ENCODE measurements at regions not wholly inside any gene's neighbourhood (a gene's known extent, or its start where the extent isn't known, plus 50 kb on each side); places are given as distances from the start of the nearest gene placed in this dataset.
"Not testable (repeated sequence)": the region's sequence is repeated elsewhere in the genome, so short reads cannot be mapped to it uniquely, and the experiment has no call there.

DNA sequence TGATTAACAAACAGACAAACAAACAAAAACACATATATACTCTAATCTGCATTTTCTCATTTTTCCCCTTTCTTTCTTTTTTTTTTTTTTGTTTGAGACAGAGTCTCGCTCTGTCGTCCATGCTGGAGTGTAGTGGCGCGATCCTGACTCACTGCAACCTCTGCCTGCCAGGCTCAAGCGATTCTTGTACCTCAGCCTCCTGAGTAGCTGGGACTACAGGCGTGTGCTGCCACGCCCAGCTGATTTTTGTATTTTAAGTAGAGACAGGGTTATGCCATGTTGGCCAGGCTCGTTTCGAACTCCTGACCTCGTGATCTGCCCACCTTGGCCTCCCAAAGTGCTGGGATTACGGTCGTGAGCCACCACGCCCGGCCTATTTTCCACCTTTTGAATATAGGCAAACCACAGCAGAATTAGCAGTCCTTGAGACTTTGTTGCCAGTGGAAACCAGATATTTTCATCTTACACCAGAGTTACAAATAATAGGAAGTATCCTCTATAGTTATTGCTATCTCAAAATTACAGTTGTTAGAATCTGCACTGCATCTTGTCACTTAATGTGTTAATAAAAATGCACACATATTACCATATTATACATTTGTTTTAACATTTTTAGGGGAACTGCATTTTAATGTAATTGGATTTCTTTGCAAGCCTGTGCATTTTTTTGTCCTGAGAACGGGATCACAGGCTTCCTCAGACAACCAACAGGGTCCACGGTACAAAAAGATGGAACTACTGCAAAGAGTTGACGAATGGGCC, 208.2 kb upstream of the ZNF217 start:
- DNase-seq (ENCODE audit: low read depth in 2 of 3, low spot score in 1 of 3), result no peak

DNA sequence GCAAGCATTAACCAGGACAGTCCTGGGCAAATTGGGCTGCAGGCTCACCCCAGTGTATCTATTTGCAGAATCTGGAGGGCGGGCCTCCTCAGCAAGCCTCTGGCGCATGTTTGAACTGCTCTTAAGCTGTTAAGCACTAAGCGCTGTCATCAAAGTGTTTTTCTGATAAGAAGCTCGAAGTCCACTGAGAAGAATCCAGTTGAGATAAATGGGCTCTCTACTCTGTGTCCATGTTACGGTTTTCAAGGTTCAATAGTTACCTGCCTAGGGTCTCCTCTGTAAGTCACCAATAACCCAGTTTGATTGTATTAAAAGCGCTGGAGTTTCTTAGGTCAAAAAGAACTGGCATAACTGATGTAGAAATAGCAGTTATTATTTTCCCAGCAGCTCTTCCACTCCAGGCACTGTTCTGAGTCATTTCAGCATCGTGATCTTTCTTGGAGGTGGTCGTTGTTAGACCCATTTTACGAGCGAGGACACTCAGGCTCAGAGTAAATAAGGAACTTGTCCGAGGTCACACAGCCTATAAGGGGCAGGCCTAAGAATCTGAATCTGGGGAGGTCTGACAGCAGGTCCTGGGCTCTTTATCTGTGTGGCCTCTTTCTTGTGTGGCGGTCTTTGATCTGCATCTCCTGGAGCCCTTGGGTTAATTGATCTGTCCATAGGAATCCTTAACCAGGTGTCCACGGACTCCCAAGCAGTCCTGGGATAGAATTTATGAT, 207.4 kb upstream of the ZNF217 start:
- DNase-seq (ENCODE audit: low read depth in 2 of 3, low spot score in 1 of 3), result no peak

DNA sequence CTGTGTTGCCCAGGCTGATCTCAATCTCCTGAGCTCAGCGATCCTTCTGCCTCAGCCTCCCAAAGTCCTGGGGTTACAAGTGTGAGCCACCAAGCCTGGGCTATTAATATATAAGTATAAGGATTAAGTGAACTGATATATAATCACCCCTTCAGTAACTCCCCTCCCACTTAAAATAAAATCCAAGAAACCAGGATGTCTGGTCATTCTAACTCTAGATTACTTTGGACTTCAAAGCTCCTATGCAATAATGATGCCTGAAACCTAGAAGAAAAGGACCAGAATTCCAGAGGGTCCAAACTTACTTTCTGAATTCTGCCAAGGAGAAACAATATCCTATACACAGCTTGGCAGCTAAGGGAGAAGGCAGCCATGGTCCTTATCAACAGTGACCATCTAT, 206.8 kb upstream of the ZNF217 start:
- no peak for DNase-seq (ENCODE audit: low read depth in 2 of 3, low spot score in 1 of 3)

DNA sequence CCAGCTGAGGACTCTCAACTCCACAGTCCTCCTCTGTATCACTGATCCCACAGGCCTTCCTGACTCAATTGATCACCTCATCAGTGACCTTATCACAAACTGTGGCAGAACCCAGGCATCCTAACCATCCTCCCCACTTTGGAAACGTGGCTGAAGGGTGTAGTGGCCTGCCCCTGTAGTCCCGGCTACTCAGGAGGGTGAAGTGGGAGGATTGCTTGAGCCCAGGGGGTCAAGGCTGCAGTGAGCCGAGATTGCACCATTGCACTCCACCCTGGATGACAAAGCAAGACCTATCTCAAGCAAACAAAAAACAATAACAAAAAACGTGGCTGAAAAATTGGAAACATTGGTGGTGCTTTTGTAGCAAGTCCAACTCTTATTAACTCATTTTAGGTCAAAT, 203.4 kb upstream of the ZNF217 start:
- no peak for DNase-seq (ENCODE audit: low read depth in 2 of 3, low spot score in 1 of 3)

DNA sequence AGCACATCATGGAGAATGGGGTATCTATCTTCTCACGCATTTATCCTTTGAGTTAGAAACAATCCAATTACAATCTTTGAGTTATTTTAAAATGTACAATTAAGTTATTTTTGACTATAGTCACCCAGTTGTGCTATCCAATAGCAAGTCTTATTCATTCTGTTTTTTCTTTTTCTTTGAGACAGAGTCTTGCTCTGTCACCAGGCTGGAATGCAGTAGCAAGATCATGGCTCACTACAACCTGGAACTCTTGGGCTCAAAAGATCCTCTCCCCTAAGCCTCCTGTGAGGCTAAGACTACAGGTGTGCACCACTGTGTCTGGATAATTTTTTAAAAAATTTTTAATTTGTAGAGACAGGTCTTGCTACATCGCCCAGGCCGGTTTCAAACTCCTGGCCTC, 201.5 kb upstream of the ZNF217 start:
- no peak for DNase-seq (ENCODE audit: low read depth in 2 of 3, low spot score in 1 of 3)

DNA sequence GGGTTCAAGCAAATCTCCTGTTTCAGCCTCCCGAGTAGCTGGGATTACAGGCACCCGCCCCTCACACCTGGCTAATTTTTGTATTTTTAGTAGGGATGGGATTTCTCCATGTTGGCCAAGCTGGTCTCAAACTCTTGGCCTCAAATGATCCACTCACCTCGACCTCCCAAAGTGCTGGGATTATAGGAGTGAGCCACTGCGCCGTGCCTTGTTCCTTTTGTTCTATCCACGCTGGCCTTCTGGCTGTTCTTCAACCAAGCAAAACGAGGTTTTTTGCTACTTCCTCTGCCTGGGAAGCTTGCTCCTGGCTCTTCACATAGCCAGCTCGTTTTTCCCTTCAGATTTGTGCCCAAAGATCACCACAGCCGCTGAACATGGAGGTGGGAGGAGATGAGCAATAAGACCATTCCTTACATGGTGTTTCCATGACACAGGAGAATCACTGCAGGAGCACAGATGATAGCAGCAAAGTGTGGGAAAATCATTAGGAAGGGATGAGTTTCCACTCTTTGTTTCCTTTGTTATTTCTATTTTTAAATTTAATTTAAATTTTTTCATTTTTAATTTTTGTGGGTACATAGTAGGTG, 201.0 kb upstream of the ZNF217 start:
- no peak for DNase-seq (ENCODE audit: low read depth in 2 of 3, low spot score in 1 of 3)

DNA sequence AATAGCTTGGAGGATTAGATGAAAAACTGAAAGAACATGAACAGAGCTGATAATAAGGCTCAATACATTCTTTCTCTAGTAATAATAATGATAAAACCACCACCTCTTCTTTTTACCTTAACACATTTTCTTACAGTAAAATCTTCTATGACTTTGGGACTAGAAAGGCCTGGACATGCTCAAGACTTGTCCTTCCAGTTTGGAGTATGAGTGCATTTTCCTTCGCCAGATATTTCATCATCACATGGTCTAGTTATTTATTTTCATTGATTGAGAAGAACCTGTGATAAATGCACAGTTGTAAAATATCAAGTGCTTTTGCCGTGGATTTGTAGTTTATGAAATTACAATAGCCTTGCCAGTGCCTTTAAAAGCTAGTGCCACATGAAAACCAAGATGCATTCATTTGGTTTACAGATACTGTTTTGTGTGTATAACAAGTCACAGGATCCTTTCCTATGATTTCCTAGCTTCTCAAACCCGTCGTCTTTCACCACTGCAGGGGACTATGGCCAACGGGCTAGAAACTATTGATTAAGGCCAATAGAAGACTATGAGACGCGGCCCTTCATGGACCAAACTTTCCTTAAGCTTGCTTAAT, 200.2 kb upstream of the ZNF217 start:
- DNase-seq (ENCODE audit: low read depth in 2 of 3, low spot score in 1 of 3), result no peak

DNA sequence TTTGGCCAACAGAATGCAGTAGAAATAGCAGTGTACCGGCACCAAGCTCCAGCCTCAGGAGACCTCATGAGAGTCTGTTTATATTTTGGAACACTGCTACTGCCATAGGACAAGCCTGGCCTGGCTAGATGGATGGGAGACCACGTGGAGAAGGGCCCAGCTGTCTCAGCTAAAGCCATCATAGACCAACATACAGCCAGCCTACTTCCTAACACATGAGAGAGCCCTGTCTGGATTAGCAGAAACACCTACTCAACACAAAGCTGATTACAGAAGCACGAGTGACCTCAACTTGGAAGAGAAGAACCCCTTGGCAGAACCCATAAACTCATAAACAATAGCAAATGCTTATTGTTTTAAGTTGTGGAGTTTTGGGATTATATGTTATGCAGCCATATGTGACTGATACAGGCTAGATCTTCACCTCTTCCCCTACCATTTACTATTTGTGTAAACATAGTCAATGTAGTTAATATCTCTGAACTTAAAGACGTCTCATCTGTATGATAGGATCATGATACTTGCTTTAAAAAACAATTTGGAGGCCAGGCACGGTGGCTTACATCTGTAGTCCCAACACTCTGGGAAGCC, 199.4 kb upstream of the ZNF217 start:
- DNase-seq (ENCODE audit: low read depth in 2 of 3, low spot score in 1 of 3), result no peak

DNA sequence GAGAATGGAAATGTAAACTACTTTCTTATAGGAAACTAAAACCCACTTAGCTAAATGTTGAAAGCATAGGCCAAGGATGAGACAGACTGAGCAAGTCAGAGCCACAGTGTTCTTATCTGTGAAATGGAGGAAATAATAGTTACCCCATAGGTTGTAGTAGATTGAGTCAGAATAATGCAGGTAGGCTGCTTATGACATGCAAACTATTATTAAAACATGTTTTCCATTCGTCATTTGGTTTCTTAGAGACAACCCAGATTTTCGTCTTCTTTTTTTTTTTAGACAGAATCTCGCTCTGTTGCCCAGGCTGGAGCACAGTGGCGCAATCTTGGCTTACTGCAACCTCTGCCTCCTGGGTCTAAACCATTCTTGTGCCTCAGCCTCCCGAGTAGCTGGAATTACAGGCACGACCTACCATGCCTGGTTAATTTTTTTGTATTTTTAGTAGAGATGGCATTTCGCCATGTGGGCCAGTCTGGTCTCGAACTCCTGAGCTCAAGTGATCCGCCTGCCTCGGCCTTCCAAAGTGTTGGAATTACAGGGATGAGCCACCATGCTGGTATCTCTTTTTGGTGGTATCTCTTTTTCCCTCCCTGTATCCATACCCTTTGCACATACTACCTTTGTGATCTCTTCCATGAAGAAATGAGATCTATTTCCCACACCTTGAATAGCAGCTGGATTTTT, 196.5 kb upstream of the ZNF217 start:
- DNase-seq (ENCODE audit: low read depth in 2 of 3, low spot score in 1 of 3), result no peak

DNA sequence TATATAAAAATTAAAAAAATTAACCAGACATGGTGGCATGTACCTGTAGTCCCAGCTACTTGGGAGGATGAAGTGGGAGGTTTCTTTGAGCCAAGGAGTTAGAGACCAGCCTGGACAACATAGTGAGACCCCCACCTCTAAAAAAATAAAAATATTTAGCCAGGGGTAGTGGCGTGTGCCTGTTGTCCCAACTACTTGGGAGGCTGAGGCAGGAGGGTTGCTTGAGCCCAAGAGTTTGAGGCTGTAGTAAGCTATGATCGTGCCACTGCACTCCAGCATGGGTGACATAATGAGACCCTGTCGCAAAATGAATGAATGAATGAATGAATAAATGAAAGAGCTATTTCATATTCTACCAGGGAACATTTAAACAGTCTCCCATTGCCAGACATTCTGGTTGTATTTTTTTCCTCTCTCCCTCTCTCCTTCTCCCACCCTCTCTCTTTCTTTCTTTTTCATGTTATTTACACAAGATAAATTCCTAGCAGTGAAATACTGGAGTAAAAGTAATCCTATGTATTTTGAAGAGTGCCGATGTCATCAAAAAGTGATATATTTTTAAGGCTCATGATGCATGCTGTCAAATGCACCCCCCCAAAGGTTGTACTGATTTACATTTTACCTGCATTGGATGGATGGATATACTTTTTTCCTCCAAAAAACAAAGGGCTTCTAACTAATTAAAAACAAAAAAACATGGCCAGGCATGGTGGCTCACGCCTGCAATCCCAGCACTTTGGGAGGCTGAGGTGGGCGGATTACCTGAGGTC, 194.8 kb upstream of the ZNF217 start:
- DNase-seq (ENCODE audit: low read depth in 2 of 3, low spot score in 1 of 3), result no peak

DNA sequence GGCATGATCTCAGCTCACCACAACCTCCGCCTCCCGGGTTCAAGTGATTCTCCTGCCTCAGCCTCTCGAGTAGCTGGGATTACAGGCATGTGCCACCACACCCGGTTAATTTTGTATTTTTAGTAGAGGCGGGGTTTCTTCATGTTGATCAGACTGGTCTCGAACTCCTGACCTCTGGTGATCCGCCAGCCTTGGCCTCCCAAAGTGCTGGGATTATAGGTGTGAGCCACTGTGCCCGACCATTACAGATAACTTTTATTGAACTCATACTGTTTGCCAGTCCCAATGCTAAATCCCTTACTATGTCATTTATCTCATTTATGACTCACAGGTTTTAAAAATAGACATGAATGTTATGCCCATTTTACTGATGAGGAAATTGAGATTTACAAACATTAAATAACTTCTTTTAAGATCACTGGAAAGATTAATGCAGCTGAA, 193.9 kb upstream of the ZNF217 start:
- not testable (repeated sequence) for DNase-seq (ENCODE audit: low read depth in 2 of 3, low spot score in 1 of 3)

DNA sequence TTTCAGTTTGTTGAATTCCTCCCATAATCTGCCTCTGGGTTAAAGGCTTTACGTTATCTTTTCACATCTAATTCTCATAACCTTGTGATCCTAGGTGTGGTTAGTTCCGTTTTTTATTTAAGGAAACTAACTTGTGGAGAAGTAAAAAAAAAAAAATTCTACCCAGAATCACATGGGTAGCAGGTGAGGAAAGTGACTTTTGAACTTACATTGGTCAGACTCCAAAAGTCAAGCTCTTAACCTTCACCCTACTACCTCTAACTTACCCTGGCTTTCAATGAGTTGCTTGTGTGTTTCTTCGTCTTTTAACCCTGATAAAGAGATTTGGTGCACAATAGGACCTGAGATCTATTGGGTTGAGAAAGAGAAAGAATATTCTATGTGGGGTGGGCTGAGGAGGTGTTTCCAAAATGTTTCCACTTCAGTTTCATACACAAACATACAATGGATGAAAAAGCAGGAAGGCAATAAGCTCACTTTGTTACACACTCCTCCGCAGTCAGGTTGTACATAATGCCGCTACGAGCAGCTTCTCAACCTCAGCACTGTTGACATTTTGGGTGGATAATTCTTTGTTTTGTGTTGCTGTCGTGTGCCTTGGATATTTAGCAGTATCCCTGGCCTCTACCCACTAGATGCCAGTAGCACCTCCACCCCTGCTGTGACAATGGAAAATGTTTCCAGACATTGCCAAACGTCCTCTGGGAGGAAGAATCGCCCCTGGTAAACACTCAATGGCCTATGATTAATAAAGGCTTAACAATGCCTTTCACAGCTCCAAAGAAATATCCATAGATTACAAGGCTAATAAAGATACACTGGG, 193.0 kb upstream of the ZNF217 start:
- no peak for DNase-seq (ENCODE audit: low read depth in 2 of 3, low spot score in 1 of 3)

DNA sequence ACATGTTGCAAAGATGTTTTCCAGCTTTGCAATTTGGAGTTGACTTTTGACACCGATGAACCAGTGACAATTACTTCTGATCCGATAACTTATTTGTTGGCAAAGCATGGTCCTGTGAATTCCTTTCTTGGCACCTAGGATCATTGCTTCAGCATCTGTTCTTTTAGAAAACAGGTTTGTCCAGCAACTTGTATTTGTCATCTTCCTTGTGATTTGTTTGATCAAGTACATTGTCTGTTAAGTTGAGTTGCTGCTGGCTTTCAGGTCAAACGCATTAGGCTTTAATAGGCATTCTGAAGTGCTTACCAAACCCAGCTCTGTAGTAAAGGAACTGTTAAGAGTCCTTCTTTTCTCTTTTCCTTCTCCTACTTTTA, 192.4 kb upstream of the ZNF217 start:
- no peak for DNase-seq (ENCODE audit: low read depth in 2 of 3, low spot score in 1 of 3)

DNA sequence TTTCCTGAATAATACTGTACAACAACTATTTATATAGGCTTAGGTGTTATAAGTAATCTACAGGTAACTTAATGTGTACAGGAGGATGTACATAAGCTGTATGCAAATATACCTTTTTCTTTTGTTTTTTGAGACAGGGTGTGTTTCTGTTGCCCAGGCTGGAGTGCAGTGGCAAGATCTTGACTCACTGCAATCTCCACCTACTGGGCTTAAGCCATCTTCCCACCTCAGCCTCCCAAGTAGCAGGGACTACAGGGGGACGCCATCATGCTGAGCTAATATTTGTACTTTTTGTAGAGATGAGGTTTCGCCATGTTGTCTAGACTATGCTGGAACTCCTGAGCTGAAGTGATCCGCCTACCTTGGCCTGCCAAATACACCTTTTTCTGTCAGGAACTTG, 191.7 kb upstream of the ZNF217 start:
- no peak for DNase-seq (ENCODE audit: low read depth in 2 of 3, low spot score in 1 of 3)

DNA sequence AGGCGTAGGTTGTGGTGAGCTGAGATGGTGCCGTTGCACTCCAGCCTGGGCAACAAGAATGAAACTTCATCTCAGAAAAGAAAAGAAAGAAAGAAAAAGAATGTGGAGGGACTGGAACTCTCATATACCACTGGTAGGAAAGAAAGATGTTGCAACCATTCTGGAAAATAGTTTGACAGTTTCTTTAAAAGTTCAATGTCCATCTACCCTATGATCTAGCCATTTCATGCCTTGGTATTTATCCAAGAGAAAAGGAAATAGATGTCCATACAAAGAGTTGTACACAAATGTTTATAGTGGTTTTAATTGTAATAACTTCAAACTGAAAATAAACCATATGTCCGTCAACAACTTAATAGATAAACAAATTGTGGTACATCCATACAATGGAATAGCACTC, 190.1 kb upstream of the ZNF217 start:
- DNase-seq (ENCODE audit: low read depth in 2 of 3, low spot score in 1 of 3), result no peak

DNA sequence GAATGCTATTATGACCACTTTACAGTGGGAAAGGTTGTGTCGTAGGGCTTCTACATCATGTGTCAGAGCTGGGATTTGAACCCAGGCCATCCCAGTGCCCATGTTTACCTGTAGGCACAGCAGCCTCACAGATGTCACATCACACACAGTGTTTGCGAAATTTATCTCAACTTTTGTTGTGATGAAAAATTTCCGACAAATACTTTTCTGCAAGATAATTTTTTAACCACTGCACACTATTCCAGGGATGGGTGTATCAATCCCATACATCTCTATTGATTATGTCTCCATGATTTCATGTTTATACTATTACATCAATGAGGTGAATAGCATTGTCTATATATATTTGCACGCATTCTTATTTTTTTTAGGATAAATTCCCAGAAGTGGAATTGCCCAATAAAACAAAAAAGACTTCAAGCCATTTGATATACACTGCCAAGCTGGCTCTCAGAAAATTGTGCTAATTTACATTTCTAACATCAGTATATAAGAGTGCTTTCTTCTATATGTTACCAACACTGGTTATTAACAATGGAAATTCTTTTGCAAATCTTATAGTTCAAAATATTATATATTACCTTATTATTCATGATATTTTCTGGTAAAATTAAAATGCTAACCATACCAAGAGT, 189.1 kb upstream of the ZNF217 start:
- no peak for DNase-seq (ENCODE audit: low read depth in 2 of 3, low spot score in 1 of 3)

DNA sequence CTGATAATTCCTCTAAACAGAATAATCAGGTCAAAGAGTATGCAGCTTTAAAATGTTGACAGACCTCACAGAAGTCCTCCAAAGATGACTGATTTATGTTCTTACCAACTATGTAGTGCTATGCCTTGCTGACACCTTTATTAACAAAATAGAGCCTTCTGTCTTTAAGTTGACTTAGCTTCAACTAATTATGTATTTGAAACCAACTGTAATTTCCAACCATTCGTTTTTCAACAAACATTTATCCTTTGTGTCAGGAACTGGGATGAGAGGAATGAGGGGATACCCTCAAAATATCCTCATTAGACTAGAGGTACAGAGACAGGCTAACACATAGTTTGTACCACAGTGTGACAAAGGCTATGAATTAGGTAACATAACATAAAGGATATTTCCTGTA, 186.2 kb upstream of the ZNF217 start:
- DNase-seq (ENCODE audit: low read depth in 2 of 3, low spot score in 1 of 3), result no peak

DNA sequence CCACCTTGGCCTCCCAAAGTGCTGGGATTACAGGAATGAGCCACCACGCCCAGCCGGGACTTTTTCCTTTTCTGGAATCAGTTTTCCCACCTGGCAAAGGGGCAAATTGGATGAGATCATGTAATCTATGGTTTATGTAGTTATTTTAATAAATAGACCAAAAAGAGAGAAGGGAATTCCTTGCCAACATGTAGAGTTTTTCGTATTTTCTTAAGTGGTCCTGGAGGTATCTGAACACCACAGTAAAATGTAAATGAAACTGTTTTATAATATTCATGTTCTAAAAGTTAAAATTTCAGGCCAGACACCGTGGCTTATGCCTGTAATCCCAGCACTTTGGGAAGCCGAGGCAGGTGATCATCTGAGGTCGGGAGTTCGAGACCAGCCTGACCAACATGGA, 185.1 kb upstream of the ZNF217 start:
- DNase-seq (ENCODE audit: low read depth in 2 of 3, low spot score in 1 of 3), result no peak

DNA sequence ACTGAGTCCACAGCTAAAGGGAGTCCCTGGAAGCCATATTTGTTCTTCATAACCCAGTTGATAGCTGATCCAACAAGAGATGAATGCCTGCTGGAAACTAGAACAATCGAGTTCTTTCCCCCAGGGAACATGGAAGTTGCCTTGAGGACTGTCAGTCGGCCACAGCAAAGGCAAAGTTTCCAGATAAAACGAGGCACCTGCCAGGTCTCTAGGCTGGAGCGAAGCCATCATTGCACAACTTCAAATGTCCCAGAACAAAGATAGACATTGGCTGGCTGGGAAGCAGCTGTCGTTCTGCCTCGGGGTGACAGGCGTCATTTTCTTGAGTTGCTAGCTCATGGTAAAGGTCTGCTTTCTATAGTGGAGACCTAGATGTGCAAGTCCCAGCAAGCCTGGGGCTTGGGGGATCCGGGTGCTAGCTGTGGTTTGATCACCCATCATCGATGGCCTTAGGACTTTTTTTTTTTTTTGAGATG, 184.4 kb upstream of the ZNF217 start:
- DNase-seq (ENCODE audit: low read depth in 2 of 3, low spot score in 1 of 3), result no peak
